Nephron progenitor cell (in vitro differentiated cells): ENCODE measurements at regions not wholly inside any gene's neighbourhood (a gene's known extent, or its start where the extent isn't known, plus 50 kb on each side); places are given as distances from the start of the nearest gene placed in this dataset.

Experiments
- DNase-seq: peaks from one replicate; pipeline ENCODE4 v3.0.0; 2021
- H3K27ac Mint-ChIP-seq: 2 replicates; pipeline ENCODE4 v1.8.0; 2021; ENCODE audit warnings: mild to moderate bottlenecking, moderate library complexity, mixed read lengths
- H3K27me3 Mint-ChIP-seq: 2 replicates; pipeline ENCODE4 v1.8.0; 2021; ENCODE audit warnings: mild to moderate bottlenecking, low read depth, mixed read lengths; ENCODE audit not compliant: poor library complexity
- H3K36me3 Mint-ChIP-seq: 2 replicates; pipeline ENCODE4 v1.8.0; 2021; ENCODE audit warnings: low read depth, mixed read lengths
- H3K4me1 Mint-ChIP-seq: 2 replicates; pipeline ENCODE4 v1.8.0; 2021; ENCODE audit warnings: mixed read lengths
- H3K4me3 Mint-ChIP-seq: 2 replicates; pipeline ENCODE4 v1.8.0; 2021; ENCODE audit warnings: mild to moderate bottlenecking, moderate library complexity, mixed read lengths
- H3K9me3 Mint-ChIP-seq: 2 replicates; pipeline ENCODE4 v1.8.0; 2021; ENCODE audit warnings: mild to moderate bottlenecking, moderate library complexity, mixed read lengths
- TF ChIP-seq, protein P1 (sequence below): fragments of 200-600 bp; sonication (generic); IDR thresholded peaks from 2 replicates; pipeline ENCODE4 v1.5.0; 2021; ENCODE audit warnings: antibody characterized with exemption

GRCh38 chr1:30639881-30640452, 83.4 kb downstream of the MATN1 start:
- Mint-ChIP-seq H3K36me3 (no peaks in the 10 kb centered on the region), H3K4me3 (no peak overlapping the region), H3K27ac (no peak overlapping the region), H3K27me3 (peaks cover 29% of the 10 kb centered on the region), H3K4me1 (peaks cover 20% of the 10 kb centered on the region), H3K9me3 (no peaks in the 10 kb centered on the region)
- TF ChIP-seq, protein P1, sequence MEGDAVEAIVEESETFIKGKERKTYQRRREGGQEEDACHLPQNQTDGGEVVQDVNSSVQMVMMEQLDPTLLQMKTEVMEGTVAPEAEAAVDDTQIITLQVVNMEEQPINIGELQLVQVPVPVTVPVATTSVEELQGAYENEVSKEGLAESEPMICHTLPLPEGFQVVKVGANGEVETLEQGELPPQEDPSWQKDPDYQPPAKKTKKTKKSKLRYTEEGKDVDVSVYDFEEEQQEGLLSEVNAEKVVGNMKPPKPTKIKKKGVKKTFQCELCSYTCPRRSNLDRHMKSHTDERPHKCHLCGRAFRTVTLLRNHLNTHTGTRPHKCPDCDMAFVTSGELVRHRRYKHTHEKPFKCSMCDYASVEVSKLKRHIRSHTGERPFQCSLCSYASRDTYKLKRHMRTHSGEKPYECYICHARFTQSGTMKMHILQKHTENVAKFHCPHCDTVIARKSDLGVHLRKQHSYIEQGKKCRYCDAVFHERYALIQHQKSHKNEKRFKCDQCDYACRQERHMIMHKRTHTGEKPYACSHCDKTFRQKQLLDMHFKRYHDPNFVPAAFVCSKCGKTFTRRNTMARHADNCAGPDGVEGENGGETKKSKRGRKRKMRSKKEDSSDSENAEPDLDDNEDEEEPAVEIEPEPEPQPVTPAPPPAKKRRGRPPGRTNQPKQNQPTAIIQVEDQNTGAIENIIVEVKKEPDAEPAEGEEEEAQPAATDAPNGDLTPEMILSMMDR, result no peak
- no peak for DNase-seq

DNA sequence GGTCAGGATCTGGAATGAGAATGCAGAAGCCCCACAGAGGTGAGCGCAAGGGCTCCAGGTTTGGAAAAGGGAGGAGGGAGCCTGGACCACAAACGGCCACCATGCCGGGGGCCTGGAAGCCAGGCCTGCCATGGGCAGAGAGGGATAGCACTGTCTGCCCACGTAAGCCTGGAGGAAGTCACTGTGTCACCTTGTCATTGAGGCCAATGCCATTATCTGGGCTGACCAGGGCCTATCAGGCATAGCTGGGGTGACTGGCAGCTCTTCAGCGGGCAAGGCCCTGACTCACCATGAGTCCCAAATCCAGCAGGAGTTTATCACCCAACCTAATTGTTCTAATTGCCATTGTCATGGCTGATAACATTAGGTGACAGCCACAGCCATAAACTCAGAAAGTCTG, 84.6 kb downstream of the MATN1 start:
- no peaks in the 10 kb centered on the region for H3K36me3 Mint-ChIP-seq
- TF ChIP-seq, protein P1, result no peak
- peaks cover 20% of the 10 kb centered on the region for H3K4me1 Mint-ChIP-seq
- H3K4me3 Mint-ChIP-seq, result no peak overlapping the region
- no peak overlapping the region for H3K27ac Mint-ChIP-seq
- no peaks in the 10 kb centered on the region for H3K9me3 Mint-ChIP-seq
- H3K27me3 Mint-ChIP-seq, result peaks cover 24% of the 10 kb centered on the region
- no peak for DNase-seq

GRCh38 chr1:30638086-30638485, 85.3 kb downstream of the MATN1 start:
- Mint-ChIP-seq H3K36me3 (no peaks in the 10 kb centered on the region), H3K4me1 (peaks cover 20% of the 10 kb centered on the region), H3K27me3 (peaks cover 21% of the 10 kb centered on the region), H3K9me3 (no peaks in the 10 kb centered on the region), H3K27ac (no peak overlapping the region), H3K4me3 (no peak overlapping the region)
- DNase-seq, result no peak
- TF ChIP-seq, protein P1, result no peak

DNA sequence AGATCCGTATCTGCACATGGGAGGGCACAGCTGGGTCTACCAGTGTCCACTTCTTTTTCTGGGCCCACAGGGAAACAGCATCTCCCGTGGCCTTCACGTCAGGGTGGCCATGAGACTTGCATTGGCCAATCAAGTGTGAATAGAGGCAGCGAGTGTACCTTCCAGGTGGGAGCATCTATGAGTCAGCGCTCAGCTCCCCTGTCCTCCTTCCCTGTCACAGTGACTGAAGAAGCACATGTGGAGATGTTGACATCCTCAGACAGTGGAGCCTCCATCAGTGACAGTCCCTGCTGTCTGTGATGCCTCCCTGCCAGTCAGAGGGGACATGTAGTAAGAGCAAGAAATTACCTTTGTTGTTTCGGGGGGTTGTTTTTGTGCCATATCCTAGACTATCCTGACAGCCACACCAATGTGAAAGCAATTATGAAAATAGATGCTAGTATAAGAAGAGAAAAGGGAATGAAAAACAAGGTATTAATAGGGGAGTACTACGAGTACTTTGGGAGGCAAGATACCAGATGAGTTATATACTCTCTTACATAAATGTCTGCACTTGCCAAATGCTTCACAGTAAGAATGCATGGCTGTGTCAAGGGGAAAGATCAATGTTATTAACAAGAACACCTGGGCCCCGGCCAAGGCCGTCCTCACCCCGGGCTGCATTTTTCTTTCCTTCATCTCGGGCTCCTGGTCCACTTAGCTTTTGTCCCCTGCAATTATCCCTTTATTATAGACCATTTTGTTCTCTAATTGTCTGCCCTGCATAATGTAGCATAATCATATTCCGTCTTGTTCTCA, 86.0 kb downstream of the MATN1 start:
- TF ChIP-seq, protein P1, result no peak

GRCh38 chr1:30636621-30637020, 86.8 kb downstream of the MATN1 start:
- no peak overlapping the region for H3K27ac Mint-ChIP-seq
- peaks cover 20% of the 10 kb centered on the region for H3K4me1 Mint-ChIP-seq
- no peak overlapping the region for H3K4me3 Mint-ChIP-seq
- DNase-seq, result no peak
- TF ChIP-seq, protein P1, result no peak
- H3K27me3 Mint-ChIP-seq, result peaks cover 24% of the 10 kb centered on the region
- H3K36me3 Mint-ChIP-seq, result no peaks in the 10 kb centered on the region
- no peaks in the 10 kb centered on the region for H3K9me3 Mint-ChIP-seq

More for the DNA sequence above, 86.0 kb downstream of the MATN1 start:
- H3K36me3 Mint-ChIP-seq, result no peaks in the 10 kb centered on the region
- DNase-seq, result no peak
- peaks cover 26% of the 10 kb centered on the region for H3K27me3 Mint-ChIP-seq
- no peak overlapping the region for H3K4me3 Mint-ChIP-seq
- peaks cover 20% of the 10 kb centered on the region for H3K4me1 Mint-ChIP-seq
- no peaks in the 10 kb centered on the region for H3K9me3 Mint-ChIP-seq
- H3K27ac Mint-ChIP-seq, result no peak overlapping the region
